WERI-Rb-1 (cell line): ENCODE measurements at regions not wholly inside any gene's neighbourhood (a gene's known extent, or its start where the extent isn't known, plus 50 kb on each side); places are given as distances from the start of the nearest gene placed in this dataset.
A peak's percentile ranks its signal among the peaks of the same experiment; 100 is the strongest.

Source experiments
- DNase-seq: peaks from one replicate; pipeline ENCODE4 v3.0.0-alpha.2; 2020
- H3K27ac ChIP-seq: fragments of 250-450 bp; sonication (Bioruptor Pico); 2 replicates; pipeline ENCODE4 v1.5.1; 2020; ENCODE audit warnings: mild to moderate bottlenecking, moderate library complexity
- H3K27me3 ChIP-seq: fragments of 250-450 bp; sonication (Bioruptor Pico); 2 replicates; pipeline ENCODE4 v1.5.1; 2021; ENCODE audit warnings: mild to moderate bottlenecking, low read depth, moderate library complexity; ENCODE audit not compliant: insufficient read depth, severe bottlenecking
- H3K36me3 ChIP-seq: fragments of 250-450 bp; sonication (Bioruptor Pico); 2 replicates; pipeline ENCODE4 v1.5.1; 2020; ENCODE audit warnings: mild to moderate bottlenecking, moderate library complexity
- H3K4me3 ChIP-seq: 2 replicates; pipeline ENCODE4 v1.5.1; 2011; ENCODE audit warnings: low read depth, mild to moderate bottlenecking, control low read depth, low read length
- H3K9me3 ChIP-seq: fragments of 250-450 bp; sonication (Bioruptor Pico); 2 replicates; pipeline ENCODE4 v1.5.1; 2021; ENCODE audit warnings: mild to moderate bottlenecking, moderate library complexity; ENCODE audit not compliant: severe bottlenecking
- CTCF ChIP-seq: IDR thresholded peaks from 2 replicates; pipeline ENCODE4 v1.5.1; 2011; ENCODE audit warnings: low read depth, mild to moderate bottlenecking, control low read depth, inconsistent platforms, low read length

DNA sequence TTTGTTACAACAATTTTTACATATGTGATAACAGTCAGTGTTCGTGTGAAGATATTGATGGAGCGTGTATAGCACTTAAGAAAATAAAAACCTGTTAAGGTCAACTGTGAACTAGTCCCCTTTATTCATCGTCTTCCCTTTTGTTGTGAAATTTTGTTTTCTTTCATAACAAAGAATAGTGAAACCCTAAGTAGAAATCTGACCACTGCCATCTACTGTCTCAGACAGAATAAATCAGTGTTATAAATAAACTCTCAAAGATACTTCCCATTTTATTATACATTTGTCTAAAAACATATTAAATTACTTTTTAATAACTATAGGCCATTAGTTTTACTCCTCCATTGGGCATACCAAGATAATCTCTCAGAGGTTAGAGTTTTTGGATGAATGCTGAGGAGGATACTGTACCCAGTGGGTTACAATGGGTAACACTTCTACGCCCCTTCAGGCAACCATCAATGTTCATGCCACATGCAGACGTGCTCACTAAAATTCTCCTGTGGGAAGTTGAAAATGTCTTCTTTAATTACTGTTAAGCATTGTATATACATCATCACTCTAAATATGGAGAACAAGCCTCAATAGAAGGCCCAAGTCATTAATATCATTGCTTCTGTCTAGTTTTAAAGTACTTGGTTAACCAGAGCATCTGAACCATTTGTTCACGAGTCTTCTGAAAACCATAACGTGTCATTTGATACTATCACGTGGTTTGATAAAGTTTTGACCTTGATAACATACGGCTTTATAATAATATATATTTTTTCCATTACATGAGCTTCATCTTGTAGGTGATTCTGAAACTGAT is 171.2 kb downstream of the TMA16 start:
- DNase-seq, result no peak
- no peaks in the 10 kb centered on the region for H3K9me3 ChIP-seq
- no peaks in the 10 kb centered on the region for H3K27me3 ChIP-seq
- H3K4me3 ChIP-seq, result no peak overlapping the region
- no peak overlapping the region for H3K27ac ChIP-seq
- no peaks in the 10 kb centered on the region for H3K36me3 ChIP-seq
- no peak for TF ChIP-seq CTCF

GRCh38 chr4:163666332-163666873 is 171.9 kb downstream of the TMA16 start:
- Histone ChIP-seq H3K36me3 (no peaks in the 10 kb centered on the region), H3K9me3 (no peaks in the 10 kb centered on the region), H3K27me3 (no peaks in the 10 kb centered on the region), H3K27ac (no peak overlapping the region), H3K4me3 (no peak overlapping the region)
- DNase-seq, result no peak
- TF ChIP-seq CTCF, result no peak

GRCh38 chr4:163672751-163673150 is 178.3 kb downstream of the TMA16 start:
- H3K36me3 ChIP-seq, result no peaks in the 10 kb centered on the region
- peak; percentile 57 for DNase-seq
- TF ChIP-seq CTCF, result peak; percentile 47; the same call in 1 of the 2 replicates
- H3K27ac ChIP-seq, result no peak overlapping the region
- peaks cover 3% of the 10 kb centered on the region for H3K9me3 ChIP-seq
- H3K27me3 ChIP-seq, result no peaks in the 10 kb centered on the region
- H3K4me3 ChIP-seq, result no peak overlapping the region

- Histone ChIP-seq H3K27me3 (no peaks in the 10 kb centered on the region), H3K9me3 (peaks cover 3% of the 10 kb centered on the region), H3K27ac (no peak overlapping the region), H3K4me3 (no peak overlapping the region), H3K36me3 (no peaks in the 10 kb centered on the region)
- TF ChIP-seq CTCF, result no peak
- DNase-seq, result no peak
Measured at GRCh38 chr4:163673848-163674697, 179.6 kb downstream of the TMA16 start.

- no peak overlapping the region for H3K4me3 ChIP-seq
- peak; percentile 19 for DNase-seq
Measured at GRCh38 chr4:163679189-163679588, 184.7 kb downstream of the TMA16 start.

More at GRCh38 chr4:163679189-163679588, 184.7 kb downstream of the TMA16 start:
- Histone ChIP-seq H3K27me3 (no peaks in the 10 kb centered on the region), H3K9me3 (no peaks in the 10 kb centered on the region), H3K27ac (no peak overlapping the region), H3K36me3 (no peaks in the 10 kb centered on the region)
- TF ChIP-seq CTCF, result 0 out of 2 replicates have a peak, but pooled peaks have one; percentile 28
